ENCODE measurements at regions not wholly inside any gene's neighbourhood (a gene's known extent, or its start where the extent isn't known, plus 50 kb on each side); places are given as distances from the start of the nearest gene placed in this dataset.
A peak's percentile ranks its signal among the peaks of the same experiment; 100 is the strongest.

DNA sequence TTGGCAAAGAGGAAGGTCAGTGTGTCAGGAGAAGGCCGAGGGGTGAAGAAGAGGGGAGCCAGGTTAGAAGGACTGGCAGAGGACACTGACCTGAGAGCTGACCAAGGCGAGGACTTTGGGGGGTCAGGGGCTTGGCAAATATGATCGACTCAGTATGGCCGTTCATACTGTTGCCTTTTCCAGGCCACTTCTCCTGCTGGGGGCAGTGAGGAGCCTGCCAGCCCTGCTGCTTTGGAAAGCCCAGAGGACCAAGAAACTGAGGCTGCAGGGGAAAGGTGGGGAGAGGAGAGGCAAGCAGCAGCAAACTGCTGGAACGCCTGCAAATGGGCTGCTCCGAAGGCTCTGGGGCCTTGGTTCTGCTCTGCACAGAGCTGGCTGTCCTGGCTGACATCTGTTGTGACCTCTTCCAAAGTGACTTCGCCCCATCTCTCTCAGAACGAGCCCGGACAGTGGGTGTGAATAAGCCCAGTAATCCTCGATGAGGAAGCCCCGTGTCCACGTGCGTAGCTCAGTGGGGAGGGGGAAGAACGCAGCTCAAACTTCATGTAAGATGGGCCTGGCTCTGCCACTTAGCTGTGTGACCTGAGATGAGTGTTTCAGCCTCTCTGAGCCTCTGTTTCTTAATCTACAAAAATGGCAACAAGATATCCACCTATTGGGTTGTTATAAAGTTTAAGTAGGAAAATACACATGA is 111.3 kb downstream of the SALL1 start:
- no peak for TF ChIP-seq POLR2A (IDR thresholded peaks at IDR 0.05)
- TF ChIP-seq, protein P1, sequence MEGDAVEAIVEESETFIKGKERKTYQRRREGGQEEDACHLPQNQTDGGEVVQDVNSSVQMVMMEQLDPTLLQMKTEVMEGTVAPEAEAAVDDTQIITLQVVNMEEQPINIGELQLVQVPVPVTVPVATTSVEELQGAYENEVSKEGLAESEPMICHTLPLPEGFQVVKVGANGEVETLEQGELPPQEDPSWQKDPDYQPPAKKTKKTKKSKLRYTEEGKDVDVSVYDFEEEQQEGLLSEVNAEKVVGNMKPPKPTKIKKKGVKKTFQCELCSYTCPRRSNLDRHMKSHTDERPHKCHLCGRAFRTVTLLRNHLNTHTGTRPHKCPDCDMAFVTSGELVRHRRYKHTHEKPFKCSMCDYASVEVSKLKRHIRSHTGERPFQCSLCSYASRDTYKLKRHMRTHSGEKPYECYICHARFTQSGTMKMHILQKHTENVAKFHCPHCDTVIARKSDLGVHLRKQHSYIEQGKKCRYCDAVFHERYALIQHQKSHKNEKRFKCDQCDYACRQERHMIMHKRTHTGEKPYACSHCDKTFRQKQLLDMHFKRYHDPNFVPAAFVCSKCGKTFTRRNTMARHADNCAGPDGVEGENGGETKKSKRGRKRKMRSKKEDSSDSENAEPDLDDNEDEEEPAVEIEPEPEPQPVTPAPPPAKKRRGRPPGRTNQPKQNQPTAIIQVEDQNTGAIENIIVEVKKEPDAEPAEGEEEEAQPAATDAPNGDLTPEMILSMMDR (IDR thresholded peaks at IDR 0.05): no peak
- ATAC-seq (no peak), DNase-seq (no peak)
- Histone ChIP-seq H3K27me3 (no peaks in the 10 kb centered on the region), H3K9me3 (no peaks in the 10 kb centered on the region), H3K4me3 (no peak overlapping the region), H3K36me3 (replicated peaks in 1 of 2; ENCODE audit: insufficient read depth in 1 of 2, low read depth in 2 of 2) (no peaks in the 10 kb centered on the region), H3K4me1 (no peaks in the 10 kb centered on the region), H3K27ac (no peak overlapping the region)
- intact Hi-C loops (cut with DNase I): no loop called here
- 70 to 74% methylated on average over 10 to 14 of the region's 14 CpGs for WGBS, 2 donors

DNA sequence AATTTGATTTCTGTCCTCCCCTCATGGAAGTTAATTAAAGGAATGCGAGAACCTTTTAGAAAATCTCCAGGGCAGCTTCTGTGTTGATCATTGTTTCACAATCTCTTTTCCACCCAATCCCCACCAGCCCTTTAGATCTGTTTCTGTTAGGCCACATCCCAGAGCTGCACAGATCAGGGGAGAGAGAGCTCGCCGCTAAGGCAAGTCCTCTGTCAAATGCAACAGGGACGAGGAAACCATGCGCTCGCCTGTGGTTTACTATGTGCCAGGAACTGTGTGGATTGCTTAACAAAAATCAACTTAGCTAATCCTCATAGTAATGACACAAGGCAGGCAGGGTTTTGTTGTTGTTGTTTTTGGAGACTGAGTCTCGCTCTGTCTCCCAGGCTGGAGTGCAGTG is 115.4 kb downstream of the SALL1 start:
- Histone ChIP-seq H3K27me3 (no peaks in the 10 kb centered on the region), H3K9me3 (no peaks in the 10 kb centered on the region), H3K36me3 (replicated peaks in 1 of 2; ENCODE audit: insufficient read depth in 1 of 2, low read depth in 2 of 2) (no peaks in the 10 kb centered on the region), H3K4me3 (no peak overlapping the region), H3K4me1 (no peaks in the 10 kb centered on the region), H3K27ac (no peak overlapping the region)
- TF ChIP-seq POLR2A (IDR thresholded peaks at IDR 0.05): no peak
- TF ChIP-seq, protein P1 (IDR thresholded peaks at IDR 0.05): no peak
- DNase-seq: no peak
- intact Hi-C loops (cut with DNase I): no loop called here
- WGBS, 2 donors: 77 to 98% methylated on average over 7 of the region's 7 CpGs
- ATAC-seq: no peak

DNA sequence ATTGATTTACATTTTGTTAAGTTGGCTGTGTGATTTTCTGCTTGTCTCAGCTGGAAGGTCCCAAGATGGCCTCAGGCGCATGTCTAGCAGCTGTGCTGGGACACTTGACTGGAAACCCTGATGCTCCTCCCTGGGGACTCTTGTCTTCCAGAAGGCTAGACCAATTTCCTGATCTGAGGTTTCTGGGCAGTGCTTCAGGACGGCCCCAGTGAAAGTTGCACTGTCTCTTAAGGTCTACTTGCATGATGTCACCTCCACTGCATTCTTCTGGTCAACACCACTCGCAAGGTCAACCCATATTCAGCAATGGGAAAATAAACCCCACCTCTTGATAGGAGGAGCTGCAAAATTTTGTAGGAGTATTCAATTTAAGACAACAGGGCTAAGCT is 116.0 kb downstream of the SALL1 start:
- no peak overlapping the region for H3K4me3 ChIP-seq
- TF ChIP-seq, protein P1 (IDR thresholded peaks at IDR 0.05): no peak
- H3K4me1 ChIP-seq: no peaks in the 10 kb centered on the region
- H3K27me3 ChIP-seq: no peaks in the 10 kb centered on the region
- no peaks in the 10 kb centered on the region for H3K36me3 ChIP-seq (replicated peaks in 1 of 2; ENCODE audit: insufficient read depth in 1 of 2, low read depth in 2 of 2)
- DNase-seq (peak in 1 of 4 donors; percentile 5), ATAC-seq (no peak)
- WGBS, 2 donors: 74 to 95% methylated on average over 3 of the region's 3 CpGs
- H3K27ac ChIP-seq: no peak overlapping the region
- intact Hi-C loops (cut with DNase I): no loop called here
- no peaks in the 10 kb centered on the region for H3K9me3 ChIP-seq

DNA sequence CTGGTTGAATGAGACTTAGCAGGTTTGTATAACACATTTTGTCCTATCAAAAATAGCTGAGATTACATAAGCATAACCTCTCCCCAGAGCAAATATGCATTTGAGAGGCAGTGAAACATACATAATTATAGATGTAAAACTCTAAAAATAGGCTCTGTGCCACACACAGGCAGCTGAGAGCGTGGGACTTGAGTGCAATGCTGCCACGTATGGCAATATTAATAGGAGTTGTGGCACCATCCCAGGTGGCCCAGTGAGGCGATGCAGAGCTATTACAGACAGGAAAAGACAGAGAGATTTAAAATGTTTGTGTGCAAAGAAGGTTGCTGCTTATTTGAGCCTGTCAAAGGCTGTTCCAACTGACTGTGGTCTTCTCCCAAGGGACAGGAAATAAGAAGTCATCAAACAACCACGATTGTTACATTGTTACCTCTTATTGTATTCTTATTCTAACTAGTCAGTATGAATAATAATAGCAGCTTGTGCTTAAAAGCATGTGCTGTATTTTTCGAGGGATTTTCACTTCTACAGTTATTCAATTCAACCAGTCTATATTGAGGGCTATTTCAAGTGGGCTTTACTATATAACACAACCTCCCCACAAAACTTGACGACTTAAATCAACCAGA is 116.5 kb downstream of the SALL1 start:
- Histone ChIP-seq H3K27me3 (no peaks in the 10 kb centered on the region), H3K9me3 (no peaks in the 10 kb centered on the region), H3K4me1 (no peaks in the 10 kb centered on the region), H3K4me3 (no peak overlapping the region), H3K36me3 (replicated peaks in 1 of 2; ENCODE audit: insufficient read depth in 1 of 2, low read depth in 2 of 2) (no peaks in the 10 kb centered on the region), H3K27ac (no peak overlapping the region)
- DNase-seq (no peak), ATAC-seq (no peak)
- intact Hi-C loops (cut with DNase I): no loop called here
- TF ChIP-seq, protein P1 (IDR thresholded peaks at IDR 0.05): no peak
- TF ChIP-seq POLR2A (IDR thresholded peaks at IDR 0.05): no peak
- WGBS, 2 donors: 57 to 71% methylated on average over 6 of the region's 6 CpGs

DNA sequence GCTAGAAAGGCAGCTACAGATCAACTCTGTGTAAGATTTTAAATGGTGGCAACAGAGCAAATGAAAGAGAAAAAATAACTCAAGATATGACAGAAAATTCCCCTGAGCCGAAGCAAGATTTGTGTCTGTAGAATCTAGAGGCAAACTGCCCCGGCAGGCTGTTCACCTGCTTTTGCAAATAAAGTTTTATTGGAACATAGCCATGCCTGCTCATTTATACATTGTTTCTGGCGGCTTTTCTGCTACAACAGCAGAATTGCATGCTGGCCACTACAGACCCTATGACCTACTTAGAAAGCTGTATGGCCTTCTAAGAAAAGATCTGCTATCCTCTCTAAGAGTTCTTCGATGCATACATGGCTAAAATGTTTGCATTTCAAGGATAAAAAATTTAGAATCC is 119.5 kb downstream of the SALL1 start:
- no peak for TF ChIP-seq POLR2A (IDR thresholded peaks at IDR 0.05)
- TF ChIP-seq, protein P1 (IDR thresholded peaks at IDR 0.05): no peak
- no peak overlapping the region for H3K4me3 ChIP-seq
- 91 to 93% methylated on average over 4 of the region's 4 CpGs for WGBS, 2 donors
- no peak overlapping the region for H3K27ac ChIP-seq
- ATAC-seq (no peak), DNase-seq (no peak)
- H3K36me3 ChIP-seq (replicated peaks in 1 of 2; ENCODE audit: insufficient read depth in 1 of 2, low read depth in 2 of 2): no peaks in the 10 kb centered on the region
- no peaks in the 10 kb centered on the region for H3K4me1 ChIP-seq
- H3K9me3 ChIP-seq: no peaks in the 10 kb centered on the region
- intact Hi-C loops (cut with DNase I): no loop called here
- no peaks in the 10 kb centered on the region for H3K27me3 ChIP-seq
